ENCODE measurements at regions not wholly inside any gene's neighbourhood (a gene's known extent, or its start where the extent isn't known, plus 50 kb on each side); places are given as distances from the start of the nearest gene placed in this dataset.

- TF ChIP-seq SP1 (IDR thresholded peaks at IDR 0.05; ENCODE audit: low read depth, low read length), result no peak
- TF ChIP-seq ZNF274 (IDR thresholded peaks at IDR 0.05; ENCODE audit: borderline replicate concordance, extremely low read depth, low read length), result no peak
- no peak for TF ChIP-seq SIRT6 (IDR thresholded peaks at IDR 0.05; ENCODE audit: low read length)
- TF ChIP-seq SRF (IDR thresholded peaks at IDR 0.05; ENCODE audit: low read depth, low read length), result no peak
- TF ChIP-seq CREB1 (IDR thresholded peaks at IDR 0.05), result no peak
- no peak for TF ChIP-seq EP300 (IDR thresholded peaks at IDR 0.05; ENCODE audit: borderline replicate concordance in 1 of 2, low read depth in 2 of 2, low read length in 2 of 2)
- TF ChIP-seq KDM5A (IDR thresholded peaks at IDR 0.05; ENCODE audit: low read length), result no peak
- TF ChIP-seq RFX5 (IDR thresholded peaks at IDR 0.05; ENCODE audit: borderline replicate concordance, low read depth, low read length), result no peak
- no peak for TF ChIP-seq HDAC2 (IDR thresholded peaks at IDR 0.05; ENCODE audit: borderline replicate concordance in 1 of 2, low read depth in 2 of 2, low read length in 2 of 2)
These were observed 53.5 kb upstream of the ASAP2 start (continued) for GRCh38 chr2:9152975-9153642.

Data from H1 (cell line).